C4-2B (cell line): ENCODE measurements at regions not wholly inside any gene's neighbourhood (a gene's known extent, or its start where the extent isn't known, plus 50 kb on each side); places are given as distances from the start of the nearest gene placed in this dataset.

ENCODE experiments used
- H3K27ac ChIP-seq: fragments of 450-650 bp; 2 replicates; pipeline ENCODE4 v1.5.1; 2017
- CTCF ChIP-seq: fragments of 450-650 bp; conservative IDR thresholded peaks from 2 replicates; pipeline ENCODE4 v1.5.1; 2017; ENCODE audit warnings: mild to moderate bottlenecking
- ZFX ChIP-seq: fragments of 450-650 bp; IDR thresholded peaks from 2 replicates; pipeline ENCODE4 v1.6.1; 2017

GRCh38 chr6:147911057-147911456, 402.6 kb downstream of the SAMD5 start:
- TF ChIP-seq CTCF: no peak
- no peak overlapping the region for H3K27ac ChIP-seq

GRCh38 chr6:147911686-147912085, 403.2 kb downstream of the SAMD5 start:
- H3K27ac ChIP-seq: no peak overlapping the region
- no peak for TF ChIP-seq ZFX
- no peak for TF ChIP-seq CTCF

- H3K27ac ChIP-seq: no peak overlapping the region
- TF ChIP-seq CTCF (no peak), ZFX (no peak)
These were observed 414.3 kb downstream of the SAMD5 start for GRCh38 chr6:147922799-147923198.

GRCh38 chr6:147924598-147924997, 416.1 kb downstream of the SAMD5 start:
- H3K27ac ChIP-seq: no peak overlapping the region
- no peak for TF ChIP-seq ZFX
- TF ChIP-seq CTCF: no peak

- H3K27ac ChIP-seq: no peak overlapping the region
- no peak for TF ChIP-seq ZFX
- TF ChIP-seq CTCF: no peak
These were observed 416.8 kb upstream of the SASH1 start for GRCh38 chr6:147925826-147926225.

GRCh38 chr6:147930745-147931144, 411.9 kb upstream of the SASH1 start:
- H3K27ac ChIP-seq: no peak overlapping the region
- TF ChIP-seq CTCF (no peak), ZFX (no peak)

- no peak overlapping the region for H3K27ac ChIP-seq
- TF ChIP-seq ZFX: no peak
- TF ChIP-seq CTCF: no peak
These were observed 409.4 kb upstream of the SASH1 start for GRCh38 chr6:147933224-147933623.

- TF ChIP-seq CTCF (no peak), ZFX (no peak)
- H3K27ac ChIP-seq: no peak overlapping the region
These were observed 407.0 kb upstream of the SASH1 start for GRCh38 chr6:147935656-147936055.
